ENCODE measurements at regions not wholly inside any gene's neighbourhood (a gene's known extent, or its start where the extent isn't known, plus 50 kb on each side); places are given as distances from the start of the nearest gene placed in this dataset.
"Not testable (repeated sequence)": the region's sequence is repeated elsewhere in the genome, so short reads cannot be mapped to it uniquely, and the experiment has no call there.

DNA sequence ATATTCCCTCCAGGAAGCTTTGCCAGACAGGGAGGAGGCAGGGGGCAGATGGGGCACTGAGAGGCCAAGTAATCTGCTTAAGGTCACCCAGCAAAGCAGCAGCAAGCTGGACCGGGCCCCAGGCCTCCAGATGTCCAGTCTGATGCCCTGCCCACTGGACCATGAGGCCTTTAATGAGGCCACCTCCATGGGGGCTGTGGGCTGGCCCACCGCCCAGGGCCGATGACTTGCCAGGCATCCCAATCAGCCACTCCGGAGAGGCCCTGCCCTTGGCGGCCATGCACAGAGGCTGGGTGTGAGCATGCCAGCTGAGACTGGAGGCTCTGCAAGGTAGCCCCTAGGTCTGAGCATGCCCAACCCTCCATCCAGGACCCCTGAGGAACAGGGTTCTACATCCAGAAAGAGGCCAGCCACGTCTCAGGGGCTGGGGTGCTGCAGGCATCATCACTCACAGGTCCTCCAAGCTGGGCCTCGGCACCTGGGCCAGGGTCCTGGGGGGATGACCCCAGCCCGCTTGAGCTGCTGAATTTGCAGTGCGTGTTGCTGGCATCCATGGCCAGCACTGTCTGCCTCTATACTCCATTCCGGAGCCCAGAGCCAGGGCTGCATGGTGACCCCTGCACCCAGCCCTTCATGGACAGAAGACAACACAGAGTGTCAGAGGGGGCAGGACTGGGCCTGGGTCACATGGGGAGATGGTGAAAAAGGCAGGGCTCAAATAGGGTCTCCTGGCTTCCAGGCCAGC lies 164.2 kb downstream of the INHBB start:
- Mint-ChIP-seq H3K27me3 (no peaks in the 10 kb centered on the region), H3K4me3 (no peak overlapping the region), H3K4me1 (no peaks in the 10 kb centered on the region), H3K27ac (no peak overlapping the region), H3K9me3 (no peaks in the 10 kb centered on the region), H3K36me3 (ENCODE audit: low read depth) (no peaks in the 10 kb centered on the region)
- no peak for ATAC-seq (replicated peaks)

DNA sequence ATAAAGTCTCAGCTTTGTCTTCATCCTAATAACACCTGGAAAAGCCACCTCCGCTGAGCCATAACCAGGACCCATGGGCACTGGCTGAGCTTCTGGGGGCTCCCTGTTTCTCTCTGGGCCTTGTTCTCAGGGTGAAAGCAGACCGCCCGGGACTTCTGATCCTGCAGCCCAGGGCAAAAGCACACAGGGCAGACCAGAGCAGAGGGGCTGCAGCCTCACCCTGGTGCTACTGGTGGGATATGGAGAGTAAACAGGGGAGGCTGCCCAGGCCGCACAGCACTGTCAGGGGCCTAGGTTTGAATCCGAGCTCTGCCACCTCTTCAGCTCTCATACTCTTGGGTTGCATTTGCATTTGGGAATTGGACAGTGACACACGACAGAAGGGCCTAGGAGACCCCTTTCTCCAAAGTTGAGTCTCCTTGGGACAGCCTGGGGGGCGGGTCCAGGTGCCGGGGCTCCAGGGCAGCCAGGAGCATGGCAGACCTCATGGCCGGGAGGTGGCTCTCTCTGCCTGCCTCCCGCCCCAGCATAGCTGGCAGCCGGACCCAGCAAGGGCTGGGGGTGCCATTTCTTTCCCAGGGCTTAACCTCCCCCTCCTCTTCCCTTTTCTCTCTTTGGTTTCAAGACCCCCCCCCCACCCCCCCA lies 164.9 kb downstream of the INHBB start:
- H3K4me3 Mint-ChIP-seq: no peak overlapping the region
- H3K27ac Mint-ChIP-seq: no peak overlapping the region
- H3K36me3 Mint-ChIP-seq (ENCODE audit: low read depth): no peaks in the 10 kb centered on the region
- no peaks in the 10 kb centered on the region for H3K9me3 Mint-ChIP-seq
- no peaks in the 10 kb centered on the region for H3K4me1 Mint-ChIP-seq
- H3K27me3 Mint-ChIP-seq: no peaks in the 10 kb centered on the region
- ATAC-seq (replicated peaks): no peak

DNA sequence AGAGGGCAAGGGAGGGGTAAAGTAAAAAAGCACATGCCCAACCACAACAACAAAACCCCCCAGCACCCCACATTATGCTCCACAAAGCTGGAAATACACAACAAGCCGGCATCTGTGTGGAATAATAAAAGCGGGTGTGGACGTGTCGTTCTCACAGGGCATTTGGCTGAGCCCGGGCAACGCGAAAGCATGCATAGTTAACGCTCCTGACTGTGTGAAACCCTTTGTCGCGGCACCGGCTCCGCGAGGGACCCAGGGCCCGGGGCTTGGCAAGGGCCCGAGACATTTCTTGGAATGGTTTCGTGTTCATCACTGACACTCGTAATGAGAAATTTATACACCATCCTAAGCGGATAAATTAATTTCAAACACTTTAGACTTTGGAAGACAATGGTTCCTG lies 165.6 kb downstream of the INHBB start:
- Mint-ChIP-seq H3K27ac (no peak overlapping the region), H3K36me3 (ENCODE audit: low read depth) (no peaks in the 10 kb centered on the region), H3K4me3 (no peak overlapping the region), H3K27me3 (no peaks in the 10 kb centered on the region), H3K9me3 (no peaks in the 10 kb centered on the region), H3K4me1 (no peaks in the 10 kb centered on the region)
- no peak for ATAC-seq (replicated peaks)

DNA sequence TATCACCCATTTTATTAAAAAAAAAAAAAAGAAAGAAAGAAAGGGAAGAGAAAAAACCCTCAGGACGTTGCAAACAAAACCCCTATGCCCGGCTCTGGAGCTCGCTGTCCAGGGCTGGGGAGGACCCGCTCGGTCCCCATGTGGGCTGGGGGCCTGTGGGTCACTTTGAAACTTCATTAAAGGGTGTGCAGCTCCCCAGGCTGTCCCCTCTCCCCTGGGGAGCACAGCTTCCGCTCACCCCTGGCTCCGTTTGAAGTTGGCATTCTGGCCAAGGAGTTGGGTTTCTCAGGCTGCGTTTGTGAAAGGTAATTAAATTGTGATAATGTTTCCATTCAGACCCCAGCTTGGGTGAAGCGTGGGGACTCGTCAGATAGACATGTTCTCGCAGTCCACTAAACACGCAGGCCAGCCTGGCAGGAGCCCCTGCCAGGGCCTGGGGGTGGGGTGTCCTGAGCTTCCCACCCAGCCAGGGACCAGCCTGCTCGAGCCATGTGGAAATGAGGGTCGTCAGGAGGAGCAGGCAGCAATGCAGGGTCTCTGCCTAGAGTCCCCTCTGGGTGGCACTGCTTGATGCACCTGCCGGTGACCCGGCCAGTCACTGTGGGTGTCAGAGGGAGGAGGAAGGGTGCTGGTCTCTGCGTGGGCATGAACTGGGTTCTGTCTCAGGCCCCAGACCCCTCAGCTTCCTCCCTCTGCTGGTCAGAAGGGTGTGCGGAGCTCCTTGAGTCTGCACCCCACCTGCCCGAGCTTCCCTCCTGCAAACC lies 166.2 kb downstream of the INHBB start:
- Mint-ChIP-seq H3K27me3 (peaks cover under 1% of the 10 kb centered on the region), H3K4me1 (no peaks in the 10 kb centered on the region), H3K27ac (no peak overlapping the region), H3K9me3 (no peaks in the 10 kb centered on the region), H3K36me3 (ENCODE audit: low read depth) (no peaks in the 10 kb centered on the region), H3K4me3 (no peak overlapping the region)
- no peak for ATAC-seq (replicated peaks)

DNA sequence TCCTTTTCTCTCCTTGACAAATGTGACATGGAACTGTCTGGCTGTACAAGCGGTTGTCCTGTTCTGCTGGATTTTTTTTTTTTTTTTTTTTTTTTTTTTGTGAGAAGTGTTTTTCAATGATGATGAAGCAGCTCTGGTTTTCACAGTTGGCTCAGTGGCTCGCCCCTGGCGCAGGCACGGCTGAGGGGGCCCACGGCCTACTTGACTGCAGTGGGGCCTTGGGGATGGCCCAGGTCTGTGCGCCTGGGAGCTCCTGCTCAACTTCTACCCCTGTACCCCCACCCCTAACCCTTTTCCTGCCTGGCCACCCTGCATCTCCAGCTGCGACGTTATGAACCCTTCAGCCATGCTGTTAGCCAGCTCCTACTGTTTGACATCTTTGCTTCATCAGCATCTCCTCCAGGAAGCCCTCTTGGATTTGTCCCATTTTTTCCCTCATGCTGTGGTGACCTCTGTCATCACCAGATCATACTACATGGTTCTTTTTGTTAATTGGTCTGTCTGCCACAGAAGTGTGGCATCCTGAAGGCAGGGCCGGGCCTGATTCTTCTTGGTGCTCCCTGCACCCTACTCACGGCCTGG lies 167.9 kb downstream of the INHBB start:
- peaks cover 7% of the 10 kb centered on the region for H3K27me3 Mint-ChIP-seq
- no peaks in the 10 kb centered on the region for H3K4me1 Mint-ChIP-seq

DNA sequence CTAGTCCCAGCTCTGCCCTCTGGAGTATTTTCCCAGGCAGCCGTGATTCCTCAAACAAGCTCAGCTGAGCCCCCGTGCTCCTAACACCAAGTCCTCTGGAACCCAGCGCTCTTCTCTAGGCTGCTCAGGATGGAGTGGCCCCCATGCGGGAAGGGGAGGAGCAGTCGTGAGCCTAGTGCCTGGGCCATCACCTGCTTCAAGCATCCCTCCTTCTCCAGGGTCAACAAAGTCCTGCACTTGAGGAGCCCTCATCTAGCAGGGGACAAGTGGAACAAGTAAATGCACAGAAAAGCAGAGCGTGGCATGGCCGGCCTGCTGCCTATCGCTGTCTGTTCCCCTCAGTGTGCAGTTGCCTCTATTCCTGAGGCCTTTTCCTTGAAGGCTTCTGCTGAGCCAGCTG lies 168.6 kb downstream of the INHBB start:
- Mint-ChIP-seq H3K27me3 (peaks cover 7% of the 10 kb centered on the region), H3K4me1 (no peaks in the 10 kb centered on the region), H3K27ac (no peak overlapping the region), H3K4me3 (no peak overlapping the region), H3K9me3 (no peaks in the 10 kb centered on the region), H3K36me3 (ENCODE audit: low read depth) (no peaks in the 10 kb centered on the region)
- ATAC-seq (replicated peaks): no peak

More for the DNA sequence above, 167.9 kb downstream of the INHBB start:
- H3K27ac Mint-ChIP-seq: no peak overlapping the region
- no peaks in the 10 kb centered on the region for H3K36me3 Mint-ChIP-seq (ENCODE audit: low read depth)
- no peak for ATAC-seq (replicated peaks)
- no peaks in the 10 kb centered on the region for H3K9me3 Mint-ChIP-seq
- H3K4me3 Mint-ChIP-seq: no peak overlapping the region

DNA sequence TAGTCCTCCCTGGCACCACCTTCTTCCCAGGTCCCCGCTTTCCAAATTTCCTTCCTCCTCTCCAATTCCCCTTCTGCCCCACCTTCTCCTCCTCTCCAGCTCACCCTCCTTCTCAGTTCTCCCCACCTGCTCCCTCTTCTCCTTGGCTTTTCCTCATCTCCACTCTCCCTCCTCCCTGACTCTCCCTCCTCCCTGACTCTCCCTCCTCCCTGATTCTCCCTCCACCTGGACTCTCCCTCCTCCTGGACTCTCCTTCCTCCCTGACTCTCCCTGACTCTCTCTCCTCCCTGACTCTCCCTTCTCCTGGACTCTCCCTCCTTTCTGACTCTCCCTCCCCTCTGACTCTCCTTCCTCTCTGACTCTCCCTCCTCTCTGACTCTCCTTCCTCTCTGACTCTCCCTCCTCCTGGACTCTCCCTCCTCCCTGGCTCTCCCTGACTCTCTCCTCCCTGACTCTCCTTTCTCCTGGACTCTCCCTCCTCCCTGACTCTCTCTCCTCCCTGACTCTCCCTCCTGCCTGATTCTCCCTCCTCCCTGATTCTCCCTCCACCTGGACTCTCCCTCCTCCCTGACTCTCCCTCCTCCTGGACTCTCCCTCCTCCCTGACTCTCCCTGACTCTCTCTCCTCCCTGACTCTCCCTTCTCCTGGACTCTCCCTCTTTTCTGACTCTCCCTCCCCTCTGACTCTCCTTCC lies 169.3 kb downstream of the INHBB start:
- not testable (repeated sequence) for H3K27me3 Mint-ChIP-seq; H3K36me3 Mint-ChIP-seq (ENCODE audit: low read depth); H3K9me3 Mint-ChIP-seq; H3K4me1 Mint-ChIP-seq; H3K27ac Mint-ChIP-seq; H3K4me3 Mint-ChIP-seq; ATAC-seq (replicated peaks)

DNA sequence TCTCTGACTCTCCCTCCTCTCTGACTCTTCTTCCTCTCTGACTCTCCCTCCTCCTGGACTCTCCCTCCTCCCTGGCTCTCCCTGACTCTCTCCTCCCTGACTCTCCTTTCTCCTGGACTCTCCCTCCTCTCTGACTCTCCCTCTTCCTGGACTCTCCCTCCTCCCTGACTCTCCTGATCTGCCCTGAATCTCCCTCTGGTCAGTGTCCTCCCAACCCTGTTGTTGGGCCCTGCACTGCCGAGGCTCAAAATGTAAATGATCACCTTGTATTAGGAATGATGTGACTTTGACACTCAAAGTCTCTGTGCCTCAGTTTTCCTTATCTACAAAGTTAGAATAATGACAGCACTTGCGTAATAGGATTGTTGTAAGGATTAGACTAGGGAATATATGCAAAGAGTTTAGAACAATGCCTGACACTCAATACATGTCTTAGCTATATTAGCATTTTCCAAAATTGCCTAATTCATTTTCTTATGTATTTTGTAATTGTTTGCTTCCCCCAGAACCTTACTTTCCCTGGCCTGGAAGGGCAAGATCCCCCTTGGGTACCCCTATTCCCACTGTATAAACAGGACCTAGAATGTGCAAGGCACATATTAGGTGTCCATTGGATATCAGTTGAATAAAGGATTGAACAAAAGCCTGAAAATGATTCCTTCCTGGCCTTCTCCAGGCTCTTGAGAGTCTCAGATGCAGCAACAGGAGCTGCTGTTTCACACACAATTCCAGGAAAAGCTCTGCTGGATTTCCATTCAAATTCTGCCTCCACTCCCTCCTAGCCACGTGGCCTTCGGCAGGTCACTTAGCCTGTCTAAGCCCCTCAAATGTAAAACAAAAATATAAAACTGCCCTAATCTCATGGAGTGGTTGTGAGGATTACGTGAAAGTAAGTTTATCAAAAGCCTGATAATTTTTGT lies 170.1 kb downstream of the INHBB start:
- H3K4me1 Mint-ChIP-seq: no peaks in the 10 kb centered on the region
- peaks cover 7% of the 10 kb centered on the region for H3K27me3 Mint-ChIP-seq
- H3K9me3 Mint-ChIP-seq: no peaks in the 10 kb centered on the region
- no peak overlapping the region for H3K27ac Mint-ChIP-seq
- no peak for ATAC-seq (replicated peaks)
- H3K4me3 Mint-ChIP-seq: no peak overlapping the region
- no peaks in the 10 kb centered on the region for H3K36me3 Mint-ChIP-seq (ENCODE audit: low read depth)

DNA sequence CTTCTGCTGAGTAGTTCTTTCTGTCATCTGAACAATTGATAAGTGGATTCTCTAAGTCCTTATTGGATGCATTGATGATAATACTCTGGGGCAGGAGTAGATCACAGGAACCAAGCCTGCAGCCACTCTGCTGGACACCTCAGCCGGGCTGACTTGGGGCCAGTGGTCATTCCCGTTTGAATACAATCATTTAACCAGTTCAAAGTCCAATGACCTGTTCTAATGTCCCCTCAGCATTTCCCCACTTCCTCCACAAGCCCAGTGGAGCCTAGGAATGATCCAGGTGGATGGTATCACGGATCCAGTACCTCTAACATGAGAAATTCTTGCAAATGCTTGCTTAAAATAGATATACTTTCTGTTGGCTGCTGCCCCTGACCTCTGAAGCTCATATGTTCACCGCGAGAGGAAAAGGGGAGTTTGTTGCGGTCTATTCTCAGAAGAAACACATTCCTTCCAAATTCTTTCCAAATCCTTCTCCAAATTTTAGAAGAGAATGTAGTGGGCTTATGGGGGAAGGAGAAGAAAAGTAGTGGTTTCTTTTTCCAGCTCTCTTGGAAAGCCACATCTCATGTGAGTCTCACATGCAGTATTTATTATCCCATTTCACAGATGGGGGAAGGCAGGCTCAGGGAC lies 170.9 kb downstream of the INHBB start:
- H3K36me3 Mint-ChIP-seq (ENCODE audit: low read depth): no peaks in the 10 kb centered on the region
- H3K9me3 Mint-ChIP-seq: no peaks in the 10 kb centered on the region

DNA sequence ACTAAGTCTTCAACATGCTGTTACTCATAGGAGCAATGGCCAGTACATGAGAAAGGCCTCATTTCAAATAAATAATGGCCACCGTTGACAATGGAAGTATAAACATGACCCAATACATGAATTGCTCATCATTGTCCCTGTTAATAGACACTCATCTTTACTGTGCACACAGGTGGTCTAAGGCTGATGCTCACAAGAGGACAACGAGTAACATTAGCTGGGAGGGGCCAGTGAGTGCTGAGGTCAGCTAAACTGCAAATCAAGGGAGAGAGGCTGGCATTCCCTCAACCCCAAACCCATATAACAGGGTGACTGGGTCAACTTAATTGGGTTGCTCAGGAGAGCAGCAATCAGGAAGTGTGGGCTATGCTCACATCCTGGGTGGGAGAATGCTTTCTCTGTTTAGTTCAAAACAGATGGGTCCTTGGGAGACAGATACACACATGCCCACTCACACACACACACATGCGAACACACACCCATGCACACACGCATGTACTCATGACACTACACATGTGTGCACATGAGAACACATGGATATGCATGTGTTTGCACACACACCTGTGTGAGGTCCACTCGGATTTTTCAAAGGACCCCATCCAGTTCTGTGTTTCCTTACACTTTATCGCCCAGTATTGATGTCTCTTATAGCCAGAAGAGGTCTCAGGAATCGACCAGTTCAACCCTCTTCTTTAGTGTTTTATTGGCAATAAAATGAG lies 172.0 kb downstream of the INHBB start:
- Mint-ChIP-seq H3K36me3 (ENCODE audit: low read depth) (no peaks in the 10 kb centered on the region), H3K4me1 (no peaks in the 10 kb centered on the region), H3K27ac (no peak overlapping the region), H3K27me3 (peaks cover 11% of the 10 kb centered on the region), H3K9me3 (no peaks in the 10 kb centered on the region), H3K4me3 (no peak overlapping the region)
- no peak for ATAC-seq (replicated peaks)

More for the DNA sequence above, 170.9 kb downstream of the INHBB start:
- Mint-ChIP-seq H3K27ac (no peak overlapping the region), H3K27me3 (peaks cover 7% of the 10 kb centered on the region), H3K4me1 (no peaks in the 10 kb centered on the region), H3K4me3 (no peak overlapping the region)
- no peak for ATAC-seq (replicated peaks)

DNA sequence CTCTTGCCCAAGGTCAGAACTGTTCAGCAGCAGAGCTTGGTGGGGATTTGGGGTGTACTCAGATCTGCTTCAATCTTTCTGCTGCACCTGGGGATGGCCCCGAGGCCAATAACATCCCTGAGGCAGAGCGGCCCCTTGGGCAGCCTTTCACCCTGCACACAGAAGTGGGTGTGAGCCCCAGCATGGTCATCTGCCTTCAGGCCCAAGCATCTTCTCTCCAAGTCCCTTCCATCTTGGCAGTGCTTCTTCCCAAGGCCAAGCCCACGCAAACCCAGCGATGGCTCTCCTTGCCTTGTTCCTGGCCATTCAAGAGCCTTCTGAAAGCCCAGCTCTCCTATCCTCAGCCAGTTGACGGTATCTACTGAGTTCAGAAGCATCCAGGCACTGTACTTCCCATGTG lies 172.9 kb downstream of the INHBB start:
- Mint-ChIP-seq H3K4me3 (no peak overlapping the region), H3K36me3 (ENCODE audit: low read depth) (no peaks in the 10 kb centered on the region), H3K27ac (no peak overlapping the region), H3K9me3 (no peaks in the 10 kb centered on the region), H3K4me1 (no peaks in the 10 kb centered on the region), H3K27me3 (peaks cover 18% of the 10 kb centered on the region)
- no peak for ATAC-seq (replicated peaks)

DNA sequence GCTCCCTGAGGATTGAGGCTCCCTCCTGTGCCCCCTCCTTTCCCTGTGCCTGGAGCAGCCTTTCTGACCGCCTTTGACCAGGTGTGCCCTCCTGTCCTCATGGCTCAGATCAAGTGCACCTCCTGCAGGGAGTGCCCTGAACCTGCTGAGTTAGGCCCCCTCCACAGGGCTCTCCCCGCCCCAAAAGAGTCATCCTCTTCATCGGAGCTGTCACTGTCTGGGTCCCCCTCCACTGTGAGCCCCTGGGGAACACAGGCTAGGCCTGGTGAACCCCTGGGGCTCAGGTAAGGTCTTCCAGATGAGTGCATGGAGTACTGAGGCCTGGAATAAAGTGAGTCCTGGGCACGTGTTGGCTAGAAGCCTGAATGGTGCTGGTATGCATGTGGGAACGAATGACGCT lies 173.5 kb downstream of the INHBB start:
- Mint-ChIP-seq H3K36me3 (ENCODE audit: low read depth) (no peaks in the 10 kb centered on the region), H3K4me3 (no peak overlapping the region), H3K27me3 (peaks cover 21% of the 10 kb centered on the region), H3K27ac (no peak overlapping the region), H3K4me1 (no peaks in the 10 kb centered on the region), H3K9me3 (no peaks in the 10 kb centered on the region)
- ATAC-seq (replicated peaks): no peak

DNA sequence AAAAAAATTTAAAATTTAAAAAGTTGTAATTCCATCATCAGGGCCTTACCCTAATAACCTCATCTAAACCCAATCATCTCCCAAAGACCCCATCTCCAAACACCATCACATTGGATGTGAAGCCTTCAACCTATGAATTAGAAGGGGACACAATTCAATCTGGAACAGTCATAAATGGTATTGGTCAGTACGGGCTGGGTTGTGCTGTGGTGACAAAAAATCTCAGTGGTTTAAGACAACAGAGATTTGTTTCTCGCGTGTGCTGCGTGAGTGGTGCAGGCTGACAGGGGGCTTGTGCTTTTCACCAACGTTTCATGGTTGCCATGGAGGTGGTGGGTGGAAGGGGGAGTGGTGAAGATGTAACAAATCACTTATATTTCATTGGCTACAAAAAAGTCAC lies 174.5 kb downstream of the INHBB start:
- Mint-ChIP-seq H3K36me3 (ENCODE audit: low read depth) (no peaks in the 10 kb centered on the region), H3K9me3 (no peaks in the 10 kb centered on the region), H3K27me3 (peaks cover 27% of the 10 kb centered on the region), H3K4me3 (no peak overlapping the region), H3K27ac (no peak overlapping the region), H3K4me1 (no peaks in the 10 kb centered on the region)
- no peak for ATAC-seq (replicated peaks)

All from activated T-helper 17 cell treated with anti-CD3 and anti-CD28 coated beads, Interleukin-2, amount 50 U/mL, for 72 hours (primary cell).